ENCODE measurements at regions not wholly inside any gene's neighbourhood (a gene's known extent, or its start where the extent isn't known, plus 50 kb on each side); places are given as distances from the start of the nearest gene placed in this dataset.

DNA sequence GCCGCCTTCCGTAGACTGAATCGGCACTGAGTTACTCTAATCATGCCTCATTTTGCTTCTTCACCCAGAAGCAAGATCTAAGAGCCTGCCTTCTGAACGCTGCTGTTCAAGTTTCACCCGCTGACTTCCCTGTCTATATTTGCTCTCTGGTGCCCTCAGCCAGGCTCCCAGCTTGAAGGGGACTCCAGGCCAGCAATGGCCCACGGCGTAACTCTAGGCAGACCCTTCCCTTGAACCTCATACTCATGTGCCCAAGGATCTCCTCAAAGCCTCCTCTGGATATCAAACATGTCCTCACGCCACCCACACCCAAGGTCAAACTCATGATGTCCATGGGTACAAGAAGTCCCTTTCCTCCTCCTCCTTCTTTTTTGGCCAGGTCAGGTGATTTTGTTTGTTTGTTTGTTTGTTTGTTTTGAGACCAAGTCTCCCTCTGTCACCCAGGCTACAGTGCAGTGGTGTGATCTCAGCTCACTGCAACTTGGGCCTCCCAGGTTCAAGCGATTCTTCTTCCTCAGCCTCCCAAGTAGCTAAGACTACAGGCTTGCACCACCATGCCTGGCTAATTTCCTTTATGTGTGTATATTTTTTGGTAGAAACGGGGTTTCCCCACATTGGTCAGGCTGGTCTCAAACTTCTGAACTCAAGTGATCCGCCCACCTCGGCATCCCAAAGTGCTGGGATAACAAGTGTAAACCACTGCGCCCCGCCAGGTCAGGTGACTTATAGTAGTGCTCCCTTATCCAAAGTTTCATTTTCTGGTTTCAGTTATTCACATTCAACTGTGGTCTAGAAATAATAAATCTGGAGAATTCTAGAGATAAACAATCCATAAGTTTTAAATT is 239.0 kb downstream of the SYK start:
- TF ChIP-seq CTCF (IDR thresholded peaks at IDR 0.05) (no peak), EP300 (IDR thresholded peaks at IDR 0.05) (no peak), POLR2A (IDR thresholded peaks at IDR 0.05) (no peak)

Data from ovary (tissue), 3 donors.